A549 (cell line): ENCODE measurements at regions not wholly inside any gene's neighbourhood (a gene's known extent, or its start where the extent isn't known, plus 50 kb on each side); places are given as distances from the start of the nearest gene placed in this dataset.
"Not testable (repeated sequence)": the region's sequence is repeated elsewhere in the genome, so short reads cannot be mapped to it uniquely, and the experiment has no call there.

Experiments used
- ATAC-seq, 2 experiments: fragments of 200-7000 bp in 1 of 2; fragments of >200 bp in 1 of 2; cut with Nextera tagmentation in 1 of 2; cut with Tn5 transposase in 1 of 2; 3 replicates each; pipeline versions ENCODE4 v1.8.0 to v1.9.1; 2018 to 2020; ENCODE audit warnings: mild to moderate bottlenecking in 1 of 2, moderate library complexity in 1 of 2
- CTCF ChIA-PET: fragments of 300-600 bp; sonication (Branson Sonifier 250); formaldehyde crosslinking; extraction: SDS; loops from one replicate; lab custom pipeline; 2021; ENCODE audit warnings: antibody characterized with exemption, inconsistent platforms; lab: Yijun Ruan, JAX
- POLR2A ChIA-PET: fragments of 350-600 bp; formaldehyde crosslinking; extraction: SDS; loops from one replicate; lab custom pipeline; 2021; ENCODE audit warnings: antibody characterized with exemption, inconsistent platforms; lab: Yijun Ruan, JAX
- DNase-seq, 2 experiments: peaks; one replicate each; pipeline versions ENCODE4 v3.0.0 to v3.0.0-alpha.2; 2011 to 2016; ENCODE audit warnings: low read depth in 1 of 2, low spot score in 1 of 2
- FAIRE-seq: peaks from 2 replicates; lab custom pipeline; 2011; peaks lifted over from hg19 to GRCh38; lab: Jason Lieb, UNC
- H3K27ac ChIP-seq, 2 experiments: fragments of >200 bp; sonication (Bioruptor Twin); formaldehyde crosslinking; 3 replicates each; pipeline ENCODE4 v1.5.1; 2016 to 2017
- H3K4me1 ChIP-seq: fragments of >200 bp; sonication (Bioruptor Twin); formaldehyde crosslinking; 3 replicates; pipeline ENCODE4 v1.6.1; 2016
- H3K4me2 ChIP-seq: fragments of >200 bp; sonication (Bioruptor Twin); formaldehyde crosslinking; 3 replicates; pipeline ENCODE4 v1.6.1; 2016
- H3K4me3 ChIP-seq: fragments of >200 bp; sonication (Bioruptor Twin); formaldehyde crosslinking; 3 replicates; pipeline ENCODE4 v1.5.1; 2016
- H3K9me3 ChIP-seq: fragments of >200 bp; sonication (Bioruptor Twin); formaldehyde crosslinking; 3 replicates; pipeline ENCODE4 v1.6.1; 2016
- ATOH8 ChIP-seq: fragments of 250-450 bp; sonication (Bioruptor Pico); IDR thresholded peaks from 2 replicates; pipeline ENCODE4 v1.5.0; 2020; ENCODE audit warnings: low read depth, mild to moderate bottlenecking, moderate library complexity
- CBX8 ChIP-seq: fragments of 200-600 bp; sonication (generic); IDR thresholded peaks from 2 replicates; pipeline ENCODE4 v1.6.1; 2016
- CEBPB ChIP-seq, 2 experiments: fragments of >200 bp in 1 of 2; sonication (Bioruptor Twin) in 1 of 2; formaldehyde crosslinking in 1 of 2; IDR thresholded peaks; 2 replicates each; pipeline ENCODE4 v1.6.1; 2012 to 2016
- CHD2 ChIP-seq: fragments of 150-350 bp; IDR thresholded peaks from 2 replicates; pipeline ENCODE4 v1.6.1; 2014; ENCODE audit warnings: low read length; ENCODE audit not compliant: partially characterized antibody
- E2F6 ChIP-seq: IDR thresholded peaks from 2 replicates; pipeline ENCODE4 v1.6.1; 2012; ENCODE audit warnings: low read depth, borderline replicate concordance
- EHF ChIP-seq: fragments of 250-450 bp; sonication (Bioruptor Pico); IDR thresholded peaks from 2 replicates; pipeline ENCODE4 v1.5.0; 2020; ENCODE audit warnings: mild to moderate bottlenecking
- EHMT2 ChIP-seq: fragments of 200-600 bp; sonication (generic); IDR thresholded peaks from 2 replicates; pipeline ENCODE4 v1.6.1; 2016; ENCODE audit warnings: antibody characterized with exemption, low read depth, mild to moderate bottlenecking, moderate library complexity
- EP300 ChIP-seq, 2 experiments: fragments of >200 bp; sonication (Bioruptor Twin); formaldehyde crosslinking; IDR thresholded peaks; 2 replicates in 1 of 2; 3 replicates in 1 of 2; pipeline ENCODE4 v1.6.1; 2016 to 2017
- FOSB ChIP-seq: fragments of 250-450 bp; sonication (Bioruptor Pico); IDR thresholded peaks from 2 replicates; pipeline ENCODE4 v1.5.0; 2020; ENCODE audit warnings: mild to moderate bottlenecking, moderate library complexity
- FOSL2 ChIP-seq, 2 experiments: fragments of 450-650 bp in 1 of 2; fragments of >200 bp in 1 of 2; sonication (Bioruptor Twin) in 1 of 2; formaldehyde crosslinking; IDR thresholded peaks; 2 replicates each; pipeline versions ENCODE4 v1.5.0 to v1.6.1; 2016 to 2020; ENCODE audit warnings: mild to moderate bottlenecking in 1 of 2, moderate library complexity in 1 of 2
- HEYL ChIP-seq: fragments of 250-450 bp; sonication (Bioruptor Pico); IDR thresholded peaks from 2 replicates; pipeline ENCODE4 v1.8.0; 2021; ENCODE audit warnings: mild to moderate bottlenecking, moderate library complexity
- HOXA7 ChIP-seq: fragments of 250-450 bp; sonication (Bioruptor Pico); IDR thresholded peaks from 2 replicates; pipeline ENCODE4 v1.5.0; 2020; ENCODE audit warnings: mild to moderate bottlenecking, moderate library complexity
- KDM1A ChIP-seq: fragments of 200-600 bp; sonication (generic); IDR thresholded peaks from 2 replicates; pipeline ENCODE4 v1.6.1; 2016; ENCODE audit warnings: low read depth, mild to moderate bottlenecking
- MAFK ChIP-seq: fragments of 450-650 bp; IDR thresholded peaks from 2 replicates; pipeline ENCODE4 v1.6.1; 2014; ENCODE audit not compliant: partially characterized antibody
- MAX ChIP-seq: IDR thresholded peaks from 2 replicates; pipeline ENCODE4 v1.6.1; 2012
- NFE2L2 ChIP-seq: fragments of 150-350 bp; conservative IDR thresholded peaks from 2 replicates; pipeline ENCODE4 v1.6.1; 2014; ENCODE audit warnings: low read length
- POLR2AphosphoS2 ChIP-seq: conservative IDR thresholded peaks from 2 replicates; pipeline ENCODE4 v1.6.1; 2012; ENCODE audit warnings: low read length, improper control_type of control experiment, inconsistent platforms
- RFX5 ChIP-seq: fragments of 450-650 bp; IDR thresholded peaks from 2 replicates; pipeline ENCODE4 v1.7.1; 2014; ENCODE audit warnings: antibody characterized with exemption, mild to moderate bottlenecking, moderate library complexity
- RNF2 ChIP-seq: fragments of 200-600 bp; sonication (generic); IDR thresholded peaks from 2 replicates; pipeline ENCODE4 v1.6.1; 2016; ENCODE audit warnings: low read depth, mild to moderate bottlenecking, antibody characterized with exemption, moderate library complexity, borderline replicate concordance
- TP53 ChIP-seq: fragments of 250-450 bp; sonication (Bioruptor Pico); IDR thresholded peaks from 2 replicates; pipeline ENCODE4 v1.5.0; 2021; ENCODE audit warnings: mild to moderate bottlenecking, moderate library complexity
- ZNF302 ChIP-seq: fragments of 250-450 bp; sonication (Bioruptor Pico); IDR thresholded peaks from 2 replicates; pipeline ENCODE4 v1.9.0; 2021; ENCODE audit warnings: inconsistent platforms, mild to moderate bottlenecking, moderate library complexity
- ZSCAN20 ChIP-seq: fragments of 250-450 bp; sonication (Bioruptor Pico); IDR thresholded peaks from 2 replicates; pipeline ENCODE4 v1.8.0; 2022; ENCODE audit warnings: mild to moderate bottlenecking, moderate library complexity
- WGBS: methylation state at CpG from one replicate; pipeline ENCODE4 v1.1.6; 2017; ENCODE audit errors: missing lambda C conversion rate; 5-methylcytosine and 5-hydroxymethylcytosine counted together

- peak in 1 of 2 experiments; percentile 11; a peak in 1 of 6 replicates for ATAC-seq
- ChIA-PET CTCF (interaction anchor here (1.2 to 1.5 kb wide), 2 partner anchors 619 to 711 kb away, joined by 4 read pairs; no protein-coding TSS in a partner anchor), POLR2A (no interaction called here)
- Histone ChIP-seq H3K9me3 (no peaks in the 10 kb centered on the region), H3K4me3 (no peak overlapping the region), H3K27ac (no peak overlapping the region), H3K4me2 (no peak overlapping the region), H3K4me1 (peaks cover 16% of the 10 kb centered on the region; the same call in 2 of the 3 replicates)
- WGBS = 89% methylated on average over 1 of the region's 1 CpG
- no peak for DNase-seq
- peak; percentile 76 for FAIRE-seq
- TF ChIP-seq CHD2 = no peak
- no peak for TF ChIP-seq HEYL (CRISPR knock-in tag)
- no peak for TF ChIP-seq ZSCAN20 (CRISPR knock-in tag)
- no peak for TF ChIP-seq FOSL2 (IDR thresholded peaks at IDR 0.05)
- TF ChIP-seq FOSL2 (CRISPR knock-in tag; IDR thresholded peaks at IDR 0.05) = no peak
- TF ChIP-seq TP53 (CRISPR knock-in tag) = no peak
- TF ChIP-seq HOXA7 (CRISPR knock-in tag) = no peak
- TF ChIP-seq KDM1A = no peak
- TF ChIP-seq RFX5 = no peak
- TF ChIP-seq NFE2L2 = no peak; the same call in 1 of the 2 replicates
Measured at GRCh38 chr17:45575126-45575885, 84.8 kb upstream of the PLEKHM1 start.

- FAIRE-seq, H3K4me3 ChIP-seq, H3K4me2 ChIP-seq, CTCF ChIA-PET, POLR2A ChIA-PET, H3K9me3 ChIP-seq, H3K27ac ChIP-seq, ATAC-seq: not testable (repeated sequence)
- H3K4me1 ChIP-seq = peaks cover 16% of the 10 kb centered on the region; the same call in 2 of the 3 replicates
- 0 out of 2 replicates have a peak, but pooled peaks have one; percentile 64 for TF ChIP-seq FOSB
- DNase-seq = peak in 1 of 2 experiments; percentile 10
- 87% methylated on average over 10 of the region's 10 CpGs for WGBS
Measured at GRCh38 chr17:45576527-45577307, 86.2 kb upstream of the PLEKHM1 start.

- CTCF ChIA-PET = interaction anchor here (1.0 to 1.5 kb wide), 4 partner anchors 15 to 708 kb away, joined by 3 to 5 read pairs (median 4); no protein-coding TSS in a partner anchor
- H3K9me3 ChIP-seq = no peaks in the 10 kb centered on the region
- TF ChIP-seq TP53 (CRISPR knock-in tag) (no peak), CEBPB (IDR thresholded peaks at IDR 0.05) (peak in 1 of 2 experiments; percentile 42; a peak in 1 of 4 replicates), FOSB (0 out of 2 replicates have a peak, but pooled peaks have one; percentile 37), MAFK (no peak)
- peaks cover 17% of the 10 kb centered on the region for H3K4me1 ChIP-seq
- FAIRE-seq (peak; percentile 49), DNase-seq (no peak), ATAC-seq (no peak)
- POLR2A ChIA-PET = no interaction called here
- no peak overlapping the region for H3K4me2 ChIP-seq
- 92% methylated on average over 6 of the region's 6 CpGs for WGBS
- H3K27ac ChIP-seq = no peak overlapping the region; a peak in 1 of 6 replicates
- no peak overlapping the region for H3K4me3 ChIP-seq
Measured at GRCh38 chr17:45577571-45578279, 87.2 kb upstream of the PLEKHM1 start.

- DNase-seq (peak in 1 of 2 experiments; percentile 21), ATAC-seq (0 out of 6 replicates have a peak, but pooled peaks of 1 of the 2 experiments have one; percentile 3), FAIRE-seq (peak; percentile 70)
- 88% methylated on average over 10 of the region's 10 CpGs for WGBS
- ChIA-PET CTCF (interaction anchor here (1.0 to 1.5 kb wide), 6 partner anchors 14 to 708 kb away, joined by 3 to 5 read pairs (median 3); no protein-coding TSS in a partner anchor), POLR2A (no interaction called here)
- Histone ChIP-seq H3K4me3 (no peak overlapping the region), H3K9me3 (no peaks in the 10 kb centered on the region), H3K27ac (no peak overlapping the region; a peak in 1 of 6 replicates), H3K4me2 (no peak overlapping the region), H3K4me1 (peaks cover 17% of the 10 kb centered on the region)
- TF ChIP-seq EP300 (IDR thresholded peaks at IDR 0.05) (no peak), HOXA7 (CRISPR knock-in tag) (0 out of 2 replicates have a peak, but pooled peaks have one; percentile 50), FOSL2 (IDR thresholded peaks at IDR 0.05) (no peak), FOSL2 (CRISPR knock-in tag; IDR thresholded peaks at IDR 0.05) (no peak; the same call in 1 of the 2 replicates), KDM1A (no peak), EHMT2 (no peak), CBX8 (no peak), MAX (no peak), RNF2 (no peak), EHF (CRISPR knock-in tag) (0 out of 2 replicates have a peak, but pooled peaks have one; percentile 33), POLR2AphosphoS2 (no peak), HEYL (CRISPR knock-in tag) (no peak), ATOH8 (CRISPR knock-in tag) (no peak), RFX5 (no peak), ZNF302 (CRISPR knock-in tag) (no peak), E2F6 (no peak)
Measured at GRCh38 chr17:45578516-45579455, 88.3 kb upstream of the PLEKHM1 start.
